Psoas muscle (tissue), 7 donors: ENCODE measurements at regions not wholly inside any gene's neighbourhood (a gene's known extent, or its start where the extent isn't known, plus 50 kb on each side); places are given as distances from the start of the nearest gene placed in this dataset.

Experiments used
- ATAC-seq, 4 donors: fragments of 200-7000 bp; cut with Tn5 transposase; one replicate each; pipeline ENCODE4 v1.9.1; 2020; ENCODE audit warnings: moderate library complexity in 3 of 4, mild to moderate bottlenecking in 2 of 4
- DNase-seq, 2 donors: peaks; one replicate each; pipeline ENCODE4 v3.0.0-alpha.2; 2020
- H3K27ac ChIP-seq: fragments of 200-600 bp; one replicate; pipeline ENCODE4 v1.8.0; 2022
- H3K27me3 ChIP-seq, 3 donors: fragments of 200-600 bp in 1 of 3; one replicate each; pipeline versions ENCODE4 v1.6.1 to v1.8.0; 2013 to 2022; ENCODE audit warnings: low read length in 2 of 3, mild to moderate bottlenecking in 2 of 3, moderate library complexity in 1 of 3; ENCODE audit not compliant: insufficient read depth in 3 of 3
- H3K36me3 ChIP-seq, 2 donors: fragments of 200-600 bp in 1 of 2; one replicate each; pipeline versions ENCODE4 v1.6.1 to v1.8.0; 2013 to 2022; ENCODE audit warnings: low read depth in 1 of 2, mild to moderate bottlenecking in 1 of 2, moderate library complexity in 1 of 2; ENCODE audit not compliant: insufficient read depth in 1 of 2
- H3K4me1 ChIP-seq: fragments of 200-600 bp; one replicate; pipeline ENCODE4 v1.8.0; 2022
- H3K4me3 ChIP-seq: fragments of 200-600 bp; one replicate; pipeline ENCODE4 v1.8.0; 2022; ENCODE audit warnings: mild to moderate bottlenecking
- H3K9me3 ChIP-seq: fragments of 200-600 bp; one replicate; pipeline ENCODE4 v1.8.0; 2022
- WGBS, 3 donors: extraction: QIAGEN DNeasy Blood & Tissue Kit; methylation state at CpG; one replicate each; pipeline versions ENCODE4 v1.1.6 to v1.1.7; 2013; 5-methylcytosine and 5-hydroxymethylcytosine counted together
- intact Hi-C, 2 donors: fragments of 100-400 bp; cut with DNase I; formaldehyde crosslinking; loops; one replicate each; pipeline versions ENCODE4 v1.11.0 to v1.14.2; 2022
- TF ChIP-seq, protein P1 (sequence below): fragments of 200-600 bp; IDR thresholded peaks from one replicate; pipeline ENCODE4 v1.8.0; 2022; ENCODE audit warnings: antibody characterized with exemption
- donor health status: healthy with polysubstance abuse.
- donor health status: DM: no; HTN: no; CAD: no; lungs with moderate emphysema.
- donor health status: Bipolar disorder and iron deficiency.
- donor health status: healthy.
- donor health status: DM: yes; HTN: yes; CAD: no.
- donor health status: DM: no; HTN: no; CAD: no.
- donor health status: DM: yes; HTN: yes; CAD: no.

DNA sequence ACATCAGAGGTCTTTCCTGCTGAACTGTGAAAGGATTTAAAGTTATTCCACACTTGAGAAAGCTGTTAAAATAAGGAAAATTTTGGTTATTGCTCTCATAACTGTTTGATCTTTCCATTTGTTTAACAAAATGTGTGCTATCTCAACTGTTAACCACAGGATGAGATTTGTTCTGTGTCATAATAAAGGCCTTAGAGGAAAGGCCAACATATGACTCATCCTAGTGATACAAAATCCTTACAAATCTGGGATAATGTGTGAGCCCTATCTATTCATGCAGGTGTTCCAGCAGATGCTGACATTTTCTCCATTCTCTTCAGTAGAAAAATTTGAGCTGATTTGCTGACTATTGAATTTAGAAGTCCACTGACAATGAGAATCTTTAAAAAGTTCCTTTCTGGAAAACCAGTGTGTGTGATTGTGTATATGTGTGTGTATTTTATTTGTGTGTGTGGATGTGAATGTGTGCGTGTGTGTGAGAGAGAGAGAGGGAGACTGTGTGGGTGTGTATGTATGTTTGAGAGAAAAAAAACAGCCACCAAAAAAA, 1111.9 kb upstream of the GYPC start:
- ATAC-seq (no peak), DNase-seq (no peak)
- Histone ChIP-seq H3K4me3 (no peak overlapping the region), H3K4me1 (no peaks in the 10 kb centered on the region), H3K27me3 (no peaks in the 10 kb centered on the region), H3K36me3 (no peaks in the 10 kb centered on the region), H3K27ac (no peak overlapping the region), H3K9me3 (no peaks in the 10 kb centered on the region)
- WGBS, 3 donors = 80 to 90% (median 87%) methylated on average over 1 of the region's 1 CpG
- intact Hi-C loops = no loop called here
- TF ChIP-seq, protein P1, sequence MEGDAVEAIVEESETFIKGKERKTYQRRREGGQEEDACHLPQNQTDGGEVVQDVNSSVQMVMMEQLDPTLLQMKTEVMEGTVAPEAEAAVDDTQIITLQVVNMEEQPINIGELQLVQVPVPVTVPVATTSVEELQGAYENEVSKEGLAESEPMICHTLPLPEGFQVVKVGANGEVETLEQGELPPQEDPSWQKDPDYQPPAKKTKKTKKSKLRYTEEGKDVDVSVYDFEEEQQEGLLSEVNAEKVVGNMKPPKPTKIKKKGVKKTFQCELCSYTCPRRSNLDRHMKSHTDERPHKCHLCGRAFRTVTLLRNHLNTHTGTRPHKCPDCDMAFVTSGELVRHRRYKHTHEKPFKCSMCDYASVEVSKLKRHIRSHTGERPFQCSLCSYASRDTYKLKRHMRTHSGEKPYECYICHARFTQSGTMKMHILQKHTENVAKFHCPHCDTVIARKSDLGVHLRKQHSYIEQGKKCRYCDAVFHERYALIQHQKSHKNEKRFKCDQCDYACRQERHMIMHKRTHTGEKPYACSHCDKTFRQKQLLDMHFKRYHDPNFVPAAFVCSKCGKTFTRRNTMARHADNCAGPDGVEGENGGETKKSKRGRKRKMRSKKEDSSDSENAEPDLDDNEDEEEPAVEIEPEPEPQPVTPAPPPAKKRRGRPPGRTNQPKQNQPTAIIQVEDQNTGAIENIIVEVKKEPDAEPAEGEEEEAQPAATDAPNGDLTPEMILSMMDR = no peak

DNA sequence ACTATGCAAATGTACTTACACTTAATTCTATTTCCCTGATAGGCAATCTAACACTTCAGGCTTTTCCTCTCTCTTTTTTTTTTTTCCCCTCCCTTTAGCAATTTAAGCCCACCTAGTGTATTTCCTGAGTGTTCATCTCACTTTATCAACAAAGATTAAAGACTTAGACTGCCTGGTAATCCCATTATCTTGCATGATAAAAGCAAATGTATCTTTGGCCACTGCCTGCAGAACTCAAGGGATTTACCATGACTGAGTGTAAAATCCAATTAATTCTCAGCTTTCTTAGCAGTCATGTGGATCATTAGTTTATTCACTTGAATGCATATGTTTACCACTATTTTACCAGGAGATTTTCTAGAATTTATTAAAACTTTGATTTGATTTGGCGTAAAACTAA, 1102.2 kb upstream of the GYPC start:
- Histone ChIP-seq H3K4me3 (no peak overlapping the region), H3K36me3 (no peaks in the 10 kb centered on the region), H3K4me1 (no peaks in the 10 kb centered on the region), H3K9me3 (no peaks in the 10 kb centered on the region), H3K27me3 (no peaks in the 10 kb centered on the region), H3K27ac (no peak overlapping the region)
- 92 to 94% (median 92%) methylated on average over 1 of the region's 1 CpG for WGBS, 3 donors
- ATAC-seq = no peak
- intact Hi-C loops = no loop called here
- no peak for DNase-seq
- TF ChIP-seq, protein P1 = no peak

DNA sequence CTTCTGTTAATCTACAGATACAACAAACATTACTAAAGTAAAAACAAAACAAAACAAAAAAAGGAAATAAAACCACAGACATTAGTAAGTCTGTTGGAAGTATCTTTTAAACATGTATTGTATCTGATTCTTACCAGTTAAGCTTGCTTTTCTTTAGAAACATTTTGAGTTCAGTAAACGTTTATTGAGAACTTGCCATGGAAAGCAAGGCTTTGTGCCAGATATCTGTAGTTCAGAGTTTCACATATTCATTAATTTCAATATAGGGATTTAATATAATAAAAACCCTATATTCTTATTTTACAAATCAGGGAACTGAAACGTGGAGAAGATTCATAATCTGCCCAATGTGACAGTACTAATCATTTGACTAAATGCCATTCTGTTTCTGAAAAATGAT, 1101.0 kb upstream of the GYPC start:
- DNase-seq (no peak), ATAC-seq (no peak)
- Histone ChIP-seq H3K9me3 (no peaks in the 10 kb centered on the region), H3K27ac (no peak overlapping the region), H3K27me3 (no peaks in the 10 kb centered on the region), H3K36me3 (no peaks in the 10 kb centered on the region), H3K4me3 (no peak overlapping the region), H3K4me1 (no peaks in the 10 kb centered on the region)
- WGBS, 3 donors = 53 to 59% (median 58%) methylated on average over 2 of the region's 2 CpGs
- intact Hi-C loops = no loop called here
- TF ChIP-seq, protein P1 = no peak

DNA sequence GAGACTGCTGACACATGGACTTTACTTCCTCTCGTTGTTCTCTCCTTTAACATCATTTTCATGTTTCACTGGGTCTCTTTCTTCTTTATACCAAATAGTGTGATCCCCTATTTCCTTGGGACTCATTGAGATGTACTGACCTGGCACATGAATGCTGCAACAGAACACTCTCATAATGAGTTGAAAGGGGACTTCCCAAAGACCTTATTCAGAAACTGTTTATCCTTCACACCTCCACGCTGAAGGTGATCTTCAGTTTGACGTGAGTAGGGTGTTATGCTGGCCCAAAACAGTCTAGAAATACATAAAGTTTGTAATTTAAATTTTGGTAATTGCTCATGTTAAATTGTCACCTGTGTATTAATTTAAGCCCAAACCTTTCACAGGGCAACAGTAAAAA, 1096.8 kb upstream of the GYPC start:
- TF ChIP-seq, protein P1 = no peak
- no peaks in the 10 kb centered on the region for H3K4me1 ChIP-seq
- ATAC-seq (no peak), DNase-seq (no peak)
- no peak overlapping the region for H3K4me3 ChIP-seq
- intact Hi-C loops = no loop called here
- no peaks in the 10 kb centered on the region for H3K27me3 ChIP-seq
- no peak overlapping the region for H3K27ac ChIP-seq
- H3K36me3 ChIP-seq = no peaks in the 10 kb centered on the region
- H3K9me3 ChIP-seq = no peaks in the 10 kb centered on the region
- 51 to 67% (median 63%) methylated on average over 3 of the region's 3 CpGs for WGBS, 3 donors

DNA sequence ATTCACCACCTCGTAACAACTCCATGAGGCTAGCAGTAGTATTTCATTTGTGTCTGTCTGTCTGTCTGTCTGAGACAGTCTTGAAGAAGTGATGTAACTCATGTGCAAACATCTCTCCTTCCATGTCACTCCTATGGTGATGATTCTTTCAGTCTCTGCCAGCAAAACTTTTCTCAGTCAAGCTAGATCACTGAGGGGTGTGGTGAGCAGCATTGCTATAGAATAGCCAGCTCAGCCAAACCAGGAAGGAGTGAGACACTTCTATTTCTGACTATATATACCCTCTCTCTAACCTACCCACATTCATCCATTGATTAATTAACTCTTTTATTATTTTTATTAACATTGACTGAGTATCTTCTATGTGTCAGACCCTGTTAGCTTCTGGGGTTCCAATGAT, 1095.1 kb upstream of the GYPC start:
- no peaks in the 10 kb centered on the region for H3K27me3 ChIP-seq
- WGBS, 3 donors = 58 to 67% (median 61%) methylated on average over 1 of the region's 1 CpG
- intact Hi-C loops = no loop called here

More for the DNA sequence above, 1095.1 kb upstream of the GYPC start:
- Histone ChIP-seq H3K27ac (no peak overlapping the region), H3K4me3 (no peak overlapping the region), H3K4me1 (no peaks in the 10 kb centered on the region), H3K9me3 (no peaks in the 10 kb centered on the region), H3K36me3 (no peaks in the 10 kb centered on the region)
- ATAC-seq (no peak), DNase-seq (no peak)
- TF ChIP-seq, protein P1 = no peak
